ENCODE measurements at regions not wholly inside any gene's neighbourhood (a gene's known extent, or its start where the extent isn't known, plus 50 kb on each side); places are given as distances from the start of the nearest gene placed in this dataset.

DNA sequence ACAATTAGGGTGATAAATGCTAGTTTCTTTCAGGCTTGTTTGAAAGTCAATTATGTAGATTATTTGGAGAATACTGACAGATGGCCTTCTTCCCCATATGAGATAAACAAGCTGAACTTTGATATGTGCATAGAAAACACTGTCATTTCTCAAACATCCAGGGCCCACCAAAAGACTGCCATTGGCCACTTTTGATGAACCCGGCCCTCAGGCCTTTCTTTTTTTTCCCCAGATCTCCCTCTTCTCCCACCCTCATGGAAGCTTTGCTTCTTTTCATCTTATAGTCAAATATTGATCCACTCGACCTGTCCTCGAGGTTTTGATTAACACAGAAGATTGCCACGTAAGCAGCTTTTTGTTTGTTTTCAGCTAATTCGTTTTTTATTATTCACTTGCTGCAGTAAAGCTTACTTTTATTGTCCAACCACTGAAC lies 377.4 kb downstream of the SMARCA1 start:
- no peaks in the 10 kb centered on the region for H3K36me3 Mint-ChIP-seq (ENCODE audit: low read depth)
- H3K4me1 Mint-ChIP-seq (ENCODE audit: low read depth): no peaks in the 10 kb centered on the region
- no peak for DNase-seq
- H3K27ac Mint-ChIP-seq: no peak overlapping the region
- H3K9me3 Mint-ChIP-seq (ENCODE audit: insufficient read depth): no peaks in the 10 kb centered on the region
- ChIA-PET POLR2A (no interaction called here), CTCF (no interaction called here)
- no peak overlapping the region for H3K4me3 Mint-ChIP-seq
- ATAC-seq: no peak
- H3K27me3 Mint-ChIP-seq (ENCODE audit: low read depth): no peaks in the 10 kb centered on the region

DNA sequence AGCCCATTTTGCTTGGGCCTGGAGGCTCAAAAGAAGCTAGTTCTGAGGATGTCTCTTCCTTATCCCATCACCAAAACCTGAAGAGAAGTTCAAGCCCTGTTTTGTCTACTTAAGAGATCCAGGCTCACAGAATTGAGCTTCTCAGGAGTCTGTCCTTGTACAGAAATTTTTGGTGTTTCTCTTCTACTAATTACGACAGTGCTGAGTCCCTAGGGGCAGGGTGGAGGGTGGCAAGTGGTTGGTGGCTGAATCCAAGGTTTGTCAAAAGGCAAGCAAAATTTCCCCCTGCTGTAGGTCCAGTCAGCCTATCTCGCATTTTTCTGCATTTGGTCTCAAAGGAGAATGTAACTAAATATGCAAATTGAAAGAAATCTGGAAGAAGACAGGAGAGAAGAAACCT lies 377.9 kb downstream of the SMARCA1 start:
- no peak overlapping the region for H3K4me3 Mint-ChIP-seq
- ChIA-PET POLR2A (no interaction called here), CTCF (no interaction called here)
- ATAC-seq: no peak
- no peak for DNase-seq
- no peaks in the 10 kb centered on the region for H3K9me3 Mint-ChIP-seq (ENCODE audit: insufficient read depth)
- no peaks in the 10 kb centered on the region for H3K4me1 Mint-ChIP-seq (ENCODE audit: low read depth)
- H3K27me3 Mint-ChIP-seq (ENCODE audit: low read depth): no peaks in the 10 kb centered on the region
- no peaks in the 10 kb centered on the region for H3K36me3 Mint-ChIP-seq (ENCODE audit: low read depth)
- H3K27ac Mint-ChIP-seq: no peak overlapping the region

DNA sequence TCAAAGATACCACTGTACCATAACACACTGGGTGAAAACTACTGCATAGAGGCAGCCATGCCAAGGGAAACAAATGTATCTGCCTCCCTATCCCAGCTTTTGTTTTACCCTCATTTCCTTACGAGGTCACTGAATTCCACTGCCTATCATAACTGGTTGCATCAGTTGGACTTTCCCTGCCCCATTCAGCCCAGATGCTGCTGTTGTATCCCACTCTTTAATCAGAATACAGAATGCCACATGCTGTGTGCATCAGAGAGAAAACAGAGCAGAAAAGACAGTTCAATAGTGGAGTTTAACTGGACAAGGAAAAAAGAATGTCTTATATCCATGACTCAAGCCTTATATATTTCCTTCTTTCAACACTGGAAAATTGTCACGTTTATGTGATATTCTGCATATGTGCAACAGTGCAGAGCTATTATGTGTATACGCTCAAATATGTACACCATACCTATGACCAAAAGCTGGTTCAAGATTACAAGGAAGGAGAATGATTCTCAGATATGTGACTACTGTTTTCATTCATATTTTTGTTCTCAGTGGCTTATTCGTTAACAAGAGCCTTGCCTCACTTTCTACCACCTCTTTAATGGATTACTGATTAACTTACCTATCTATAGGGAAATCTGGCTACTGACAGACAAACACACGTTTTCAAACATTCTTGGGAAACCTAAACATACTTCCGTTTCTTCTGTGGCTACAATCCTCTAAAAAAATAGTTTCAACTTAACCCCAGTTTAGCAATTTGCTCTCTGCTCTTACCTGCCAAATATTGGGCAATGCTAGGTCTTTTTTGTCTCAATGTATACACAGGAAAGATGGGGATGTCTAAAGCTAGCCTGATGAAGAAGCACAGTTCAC lies 378.9 kb downstream of the SMARCA1 start:
- Mint-ChIP-seq H3K27ac (no peak overlapping the region), H3K4me3 (no peak overlapping the region), H3K9me3 (ENCODE audit: insufficient read depth) (no peaks in the 10 kb centered on the region), H3K27me3 (ENCODE audit: low read depth) (no peaks in the 10 kb centered on the region), H3K4me1 (ENCODE audit: low read depth) (no peaks in the 10 kb centered on the region), H3K36me3 (ENCODE audit: low read depth) (no peaks in the 10 kb centered on the region)
- DNase-seq (no peak), ATAC-seq (no peak)
- CTCF ChIA-PET: no interaction called here
- POLR2A ChIA-PET: no interaction called here

DNA sequence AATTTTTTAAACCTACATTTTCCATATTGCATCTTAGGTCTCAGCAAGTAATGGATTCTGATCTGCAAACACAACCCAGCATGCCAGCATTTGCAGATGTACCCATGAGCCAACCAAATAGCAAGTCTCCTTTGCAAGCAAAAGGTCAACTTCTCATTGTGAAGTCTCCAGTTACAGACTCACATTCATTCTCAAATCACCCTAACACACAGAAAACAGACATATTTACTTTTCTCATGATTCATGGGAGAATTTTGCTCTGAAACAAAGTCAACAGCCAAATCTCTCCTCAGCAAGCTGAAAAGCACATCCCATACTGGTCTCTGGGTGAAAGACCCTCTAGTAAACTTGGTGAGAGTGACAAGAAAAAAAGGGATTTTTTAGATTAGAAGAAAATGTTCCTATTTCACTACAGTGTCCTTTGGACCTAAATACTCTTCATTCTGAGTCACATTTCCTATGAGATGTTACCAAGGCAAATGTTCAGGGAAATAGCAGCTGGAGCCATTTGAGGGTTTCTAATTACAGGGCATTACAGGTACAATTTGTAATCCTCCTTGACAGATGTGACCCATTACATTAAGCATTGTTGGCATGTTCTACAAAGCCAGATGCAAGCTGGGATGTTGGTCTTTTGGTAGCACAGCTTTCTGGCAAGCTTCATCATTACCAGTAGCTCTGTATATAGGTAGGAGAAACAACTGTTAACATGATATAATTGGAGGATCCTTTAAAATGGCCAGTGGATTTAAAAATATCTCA lies 383.3 kb downstream of the SMARCA1 start:
- ATAC-seq: no peak
- Mint-ChIP-seq H3K27me3 (ENCODE audit: low read depth) (no peaks in the 10 kb centered on the region), H3K36me3 (ENCODE audit: low read depth) (no peaks in the 10 kb centered on the region), H3K4me3 (no peak overlapping the region), H3K9me3 (ENCODE audit: insufficient read depth) (no peaks in the 10 kb centered on the region), H3K27ac (no peak overlapping the region), H3K4me1 (ENCODE audit: low read depth) (no peaks in the 10 kb centered on the region)
- ChIA-PET POLR2A (no interaction called here), CTCF (no interaction called here)
- DNase-seq: no peak

DNA sequence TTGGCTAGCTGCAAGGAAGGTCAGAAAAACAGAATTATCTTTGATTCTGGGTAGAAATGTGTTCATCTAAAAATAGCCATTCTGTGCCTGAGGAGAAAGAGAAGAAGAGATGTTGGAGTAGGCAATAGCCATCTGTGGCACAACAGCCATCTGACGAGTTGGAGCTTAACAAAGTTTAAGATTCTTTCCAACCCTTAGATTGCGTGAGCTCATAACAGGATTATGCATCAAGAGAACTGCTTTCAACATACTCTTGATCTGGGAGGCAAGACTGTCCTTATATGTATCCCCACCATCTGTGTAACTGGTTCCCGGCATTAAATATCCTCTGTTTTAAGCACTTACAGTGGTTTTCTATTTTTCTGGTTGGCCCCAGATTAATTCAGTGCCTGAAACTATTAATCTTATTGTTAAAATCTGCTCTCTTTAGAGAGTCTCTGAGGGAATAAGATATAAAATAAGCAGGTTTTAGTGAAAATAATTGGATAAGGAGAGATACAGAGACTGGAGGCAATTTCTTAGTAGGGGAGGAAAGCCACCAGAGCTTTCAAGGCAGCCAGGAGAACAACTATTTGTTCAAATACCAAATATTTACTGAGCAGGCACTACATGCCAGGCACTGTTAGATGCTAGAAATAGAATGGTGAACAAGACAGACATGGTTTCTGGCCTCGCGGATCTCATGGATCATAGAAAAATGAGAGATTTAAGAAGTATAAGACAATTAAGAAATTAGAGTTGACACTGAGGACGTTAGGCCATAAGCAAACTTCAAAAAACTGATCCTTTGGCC lies 398.0 kb downstream of the SMARCA1 start:
- H3K27ac Mint-ChIP-seq: no peak overlapping the region
- no peaks in the 10 kb centered on the region for H3K36me3 Mint-ChIP-seq (ENCODE audit: low read depth)
- ChIA-PET CTCF (no interaction called here), POLR2A (no interaction called here)
- no peak for DNase-seq
- H3K4me3 Mint-ChIP-seq: no peak overlapping the region
- H3K27me3 Mint-ChIP-seq (ENCODE audit: low read depth): no peaks in the 10 kb centered on the region
- no peaks in the 10 kb centered on the region for H3K9me3 Mint-ChIP-seq (ENCODE audit: insufficient read depth)
- no peak for ATAC-seq
- H3K4me1 Mint-ChIP-seq (ENCODE audit: low read depth): no peaks in the 10 kb centered on the region

DNA sequence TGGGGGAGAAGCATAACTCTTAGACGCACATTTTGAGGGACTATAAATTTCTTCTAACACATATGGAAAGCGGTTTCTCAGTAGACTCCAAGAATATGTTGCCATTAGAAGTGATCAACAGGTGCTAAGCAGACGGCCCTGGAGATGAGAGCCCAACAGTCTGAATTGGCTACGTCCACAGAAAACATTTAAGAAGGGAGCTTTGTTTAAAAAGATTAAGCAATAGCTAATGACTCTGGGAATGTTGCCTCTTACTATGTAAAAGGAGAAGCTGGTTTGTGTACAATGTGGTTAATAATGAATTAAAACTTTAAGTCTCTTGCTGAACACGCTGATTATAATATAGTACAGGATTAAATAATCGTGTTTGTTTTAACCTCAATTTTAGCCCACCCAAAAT lies 399.5 kb downstream of the SMARCA1 start:
- ChIA-PET CTCF (no interaction called here), POLR2A (no interaction called here)
- Mint-ChIP-seq H3K9me3 (ENCODE audit: insufficient read depth) (no peaks in the 10 kb centered on the region), H3K36me3 (ENCODE audit: low read depth) (no peaks in the 10 kb centered on the region), H3K27me3 (ENCODE audit: low read depth) (peaks cover 1% of the 10 kb centered on the region), H3K4me1 (ENCODE audit: low read depth) (no peaks in the 10 kb centered on the region), H3K27ac (no peak overlapping the region), H3K4me3 (no peak overlapping the region)
- DNase-seq (no peak), ATAC-seq (no peak)

DNA sequence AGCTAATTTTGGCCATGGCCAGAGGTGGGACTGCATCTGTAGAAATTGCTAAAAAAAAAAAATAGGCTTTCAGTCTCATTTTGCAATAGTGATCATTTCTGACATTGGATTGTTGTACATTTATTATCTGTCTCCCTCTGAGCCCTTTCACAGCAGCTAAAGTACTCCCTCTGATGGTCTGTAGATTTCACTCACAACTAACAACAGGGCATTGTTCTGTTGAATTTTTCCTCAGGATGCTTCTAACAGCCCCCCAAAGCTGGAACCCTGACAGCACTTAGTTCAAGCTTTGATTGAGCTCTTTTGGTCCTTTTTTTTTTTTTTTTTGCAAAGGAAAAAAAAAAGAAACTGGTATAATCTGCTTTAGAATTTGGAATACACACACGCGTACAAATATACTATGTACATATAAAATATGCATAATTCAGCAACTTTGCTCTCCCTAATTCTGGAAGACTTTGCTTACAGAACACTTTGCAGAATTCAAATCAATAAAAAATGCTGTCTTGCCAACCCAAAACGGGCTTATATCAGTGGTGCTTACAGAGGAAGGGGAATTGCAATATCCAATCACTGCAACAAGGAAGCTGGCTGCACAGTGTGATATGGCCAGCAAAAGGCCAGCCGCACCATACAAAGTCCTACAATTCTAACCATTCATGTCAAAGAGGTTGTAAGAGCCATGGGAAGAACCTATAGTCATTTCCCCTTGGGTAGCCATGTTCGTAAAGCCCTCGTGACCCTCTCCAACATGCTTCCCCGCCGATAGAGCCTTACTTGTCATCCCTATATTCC lies 406.4 kb downstream of the SMARCA1 start:
- Mint-ChIP-seq H3K27ac (no peak overlapping the region), H3K9me3 (ENCODE audit: insufficient read depth) (no peaks in the 10 kb centered on the region), H3K27me3 (ENCODE audit: low read depth) (peaks cover 1% of the 10 kb centered on the region), H3K4me3 (no peak overlapping the region), H3K4me1 (ENCODE audit: low read depth) (no peaks in the 10 kb centered on the region), H3K36me3 (ENCODE audit: low read depth) (no peaks in the 10 kb centered on the region)
- ATAC-seq: no peak
- ChIA-PET POLR2A (no interaction called here), CTCF (no interaction called here)
- DNase-seq: no peak

DNA sequence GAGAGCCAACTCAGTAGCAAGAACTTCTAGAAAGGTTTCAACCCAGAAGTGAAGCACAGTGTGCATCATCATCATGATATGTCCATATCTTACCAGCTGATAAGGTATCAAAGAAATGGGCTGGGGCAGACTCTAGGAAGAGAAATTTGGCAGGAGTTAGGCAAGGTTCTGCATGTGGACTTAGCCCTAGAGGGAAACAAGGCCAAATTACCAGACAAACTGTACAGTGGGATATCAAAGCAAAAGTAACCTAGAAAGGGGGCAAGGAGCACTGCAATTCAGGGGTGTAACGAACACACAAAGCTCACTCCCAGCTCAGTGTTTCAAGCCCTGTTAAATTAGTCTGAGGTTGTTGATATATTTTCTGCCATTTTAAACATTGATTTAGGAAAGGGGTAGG lies 407.4 kb downstream of the SMARCA1 start:
- Mint-ChIP-seq H3K27me3 (ENCODE audit: low read depth) (peaks cover 1% of the 10 kb centered on the region), H3K4me1 (ENCODE audit: low read depth) (no peaks in the 10 kb centered on the region), H3K36me3 (ENCODE audit: low read depth) (no peaks in the 10 kb centered on the region), H3K9me3 (ENCODE audit: insufficient read depth) (no peaks in the 10 kb centered on the region), H3K4me3 (no peak overlapping the region), H3K27ac (no peak overlapping the region)
- POLR2A ChIA-PET: no interaction called here
- DNase-seq: no peak
- ATAC-seq: no peak
- CTCF ChIA-PET: no interaction called here

DNA sequence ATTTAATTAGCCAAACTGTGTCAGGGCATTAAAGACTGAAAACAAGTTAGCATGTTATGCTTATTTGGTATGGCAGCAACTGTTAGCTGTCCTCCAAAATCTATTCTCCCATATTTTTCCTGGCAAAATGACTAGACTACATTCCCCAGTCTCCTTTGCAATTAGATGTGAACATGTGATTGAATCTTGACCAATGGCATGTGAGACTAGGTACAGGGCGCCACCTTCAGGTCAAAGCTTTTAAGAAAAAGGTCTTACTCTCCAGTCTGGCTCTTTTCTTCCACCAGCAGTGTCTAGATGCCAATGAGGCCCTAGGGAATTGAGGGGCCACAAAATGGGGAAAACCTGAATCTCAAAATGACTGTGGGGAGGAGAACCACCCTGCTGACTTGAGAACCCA lies 408.2 kb downstream of the SMARCA1 start:
- no peaks in the 10 kb centered on the region for H3K4me1 Mint-ChIP-seq (ENCODE audit: low read depth)
- POLR2A ChIA-PET: no interaction called here
- no peaks in the 10 kb centered on the region for H3K9me3 Mint-ChIP-seq (ENCODE audit: insufficient read depth)
- H3K4me3 Mint-ChIP-seq: no peak overlapping the region
- H3K27ac Mint-ChIP-seq: no peak overlapping the region
- ATAC-seq (no peak), DNase-seq (peak; percentile 26)
- H3K27me3 Mint-ChIP-seq (ENCODE audit: low read depth): peaks cover 1% of the 10 kb centered on the region
- H3K36me3 Mint-ChIP-seq (ENCODE audit: low read depth): no peaks in the 10 kb centered on the region
- CTCF ChIA-PET: no interaction called here

DNA sequence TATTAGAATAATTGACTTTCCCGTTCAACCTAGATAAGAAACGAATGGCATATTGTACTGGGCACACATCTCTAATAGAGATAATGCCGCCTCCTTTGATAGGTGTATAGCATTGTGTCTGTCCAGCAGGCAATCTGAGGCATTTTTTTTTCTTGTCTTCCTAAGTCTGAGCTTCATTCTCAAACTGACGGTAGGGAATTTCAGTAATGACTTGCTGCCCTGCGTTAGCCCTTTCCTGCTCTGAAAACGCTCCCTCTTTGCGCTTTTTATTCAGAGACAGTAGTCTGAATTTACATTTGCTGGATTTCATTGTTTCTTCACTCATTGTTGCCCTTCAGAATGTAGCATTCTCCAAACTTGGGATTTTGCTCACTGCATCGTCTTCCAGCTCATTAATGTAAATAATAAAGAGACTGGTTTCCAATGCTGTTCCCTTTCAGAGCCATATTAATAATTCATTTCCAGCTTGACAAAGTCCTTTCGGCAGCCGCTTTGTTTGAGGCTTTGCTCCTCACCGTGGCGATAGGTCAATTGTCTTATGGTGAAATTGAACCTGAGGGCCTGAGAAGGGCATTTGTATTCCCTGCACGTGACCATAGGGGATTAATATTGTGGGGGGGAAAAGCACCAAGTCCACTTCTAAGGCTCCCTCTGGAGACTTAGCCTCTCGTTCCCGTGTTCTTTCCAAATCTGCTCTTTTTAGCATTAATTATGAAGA lies 412.1 kb downstream of the SMARCA1 start:
- ChIA-PET POLR2A (no interaction called here), CTCF (no interaction called here)
- H3K4me3 Mint-ChIP-seq: no peak overlapping the region
- H3K27ac Mint-ChIP-seq: no peak overlapping the region
- DNase-seq (no peak), ATAC-seq (no peak)
- no peaks in the 10 kb centered on the region for H3K27me3 Mint-ChIP-seq (ENCODE audit: low read depth)
- no peaks in the 10 kb centered on the region for H3K36me3 Mint-ChIP-seq (ENCODE audit: low read depth)
- H3K9me3 Mint-ChIP-seq (ENCODE audit: insufficient read depth): no peaks in the 10 kb centered on the region
- no peaks in the 10 kb centered on the region for H3K4me1 Mint-ChIP-seq (ENCODE audit: low read depth)

DNA sequence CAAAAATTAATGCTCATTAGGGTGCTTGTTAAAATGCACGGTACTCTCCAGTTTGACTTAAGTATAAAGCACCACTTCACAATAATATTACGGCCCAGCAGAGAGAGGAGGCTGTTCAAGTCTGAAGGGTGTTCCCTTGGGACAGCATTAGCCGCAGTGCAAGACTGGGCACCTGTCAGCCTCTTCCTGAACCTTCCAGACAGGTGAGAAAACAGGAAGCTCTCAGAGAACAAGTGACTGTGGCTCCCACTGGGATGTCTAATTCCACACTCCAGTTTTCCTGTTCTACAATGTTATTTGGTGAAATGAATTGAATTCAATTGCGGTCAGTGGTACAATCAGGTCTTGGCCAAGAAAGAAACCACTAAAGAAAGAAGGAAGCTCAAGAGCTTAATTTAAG lies 414.4 kb downstream of the SMARCA1 start:
- ATAC-seq (no peak), DNase-seq (no peak)
- no peaks in the 10 kb centered on the region for H3K36me3 Mint-ChIP-seq (ENCODE audit: low read depth)
- H3K9me3 Mint-ChIP-seq (ENCODE audit: insufficient read depth): no peaks in the 10 kb centered on the region
- no peak overlapping the region for H3K27ac Mint-ChIP-seq
- CTCF ChIA-PET: no interaction called here
- POLR2A ChIA-PET: no interaction called here
- no peaks in the 10 kb centered on the region for H3K27me3 Mint-ChIP-seq (ENCODE audit: low read depth)
- no peaks in the 10 kb centered on the region for H3K4me1 Mint-ChIP-seq (ENCODE audit: low read depth)
- no peak overlapping the region for H3K4me3 Mint-ChIP-seq

All from activated CD8-positive, alpha-beta T cell treated with anti-CD3 and anti-CD28 coated beads, Interleukin-2, amount 10 ng/mL, durations not matched to agents 7 days and 5 days (primary cell).